MCF 10A (cell line): ENCODE measurements at regions not wholly inside any gene's neighbourhood (a gene's known extent, or its start where the extent isn't known, plus 50 kb on each side); places are given as distances from the start of the nearest gene placed in this dataset.

Experiments
- BruUV-seq: library from RNA; stranded (reverse); fragments of 400-500 nt; replicated peaks from 2 replicates; lab custom pipeline; 2021; lab: Mats Ljungman, UMichigan
- CTCF ChIA-PET: fragments of 300-600 bp; sonication (Branson Sonifier 250); formaldehyde crosslinking; extraction: SDS; loops from one replicate; lab custom pipeline; 2021; ENCODE audit warnings: antibody characterized with exemption, inconsistent platforms; lab: Yijun Ruan, JAX
- POLR2A ChIA-PET: fragments of 300-600, 350-650 bp; sonication (Branson Sonifier 250); formaldehyde crosslinking; extraction: SDS; loops from one replicate; lab custom pipeline; 2020; ENCODE audit warnings: antibody characterized with exemption, inconsistent platforms; lab: Yijun Ruan, JAX
- DNase-seq: peaks from one replicate; pipeline ENCODE4 v3.0.0-alpha.2; 2018; ENCODE audit not compliant: unreplicated experiment
- H3K27ac Mint-ChIP-seq: one replicate; pipeline ENCODE4 v1.8.0; 2022; ENCODE audit warnings: mild to moderate bottlenecking, low read depth, mixed read lengths; ENCODE audit not compliant: unreplicated experiment
- H3K27me3 Mint-ChIP-seq: one replicate; pipeline ENCODE4 v1.8.0; 2022; ENCODE audit warnings: mixed read lengths; ENCODE audit not compliant: insufficient read depth, unreplicated experiment
- H3K36me3 Mint-ChIP-seq: one replicate; pipeline ENCODE4 v1.8.0; 2022; ENCODE audit warnings: mild to moderate bottlenecking, moderate library complexity, mixed read lengths; ENCODE audit not compliant: insufficient read depth, unreplicated experiment
- H3K4me1 Mint-ChIP-seq: one replicate; pipeline ENCODE4 v1.8.0; 2022; ENCODE audit warnings: mixed read lengths; ENCODE audit not compliant: insufficient read depth, unreplicated experiment
- H3K4me3 Mint-ChIP-seq: one replicate; pipeline ENCODE4 v1.8.0; 2022; ENCODE audit warnings: mild to moderate bottlenecking, moderate library complexity, mixed read lengths; ENCODE audit not compliant: unreplicated experiment
- H3K9me3 Mint-ChIP-seq: one replicate; pipeline ENCODE4 v1.8.0; 2022; ENCODE audit warnings: mixed read lengths; ENCODE audit not compliant: unreplicated experiment
- intact Hi-C: fragments of 100-400 bp; cut with micrococcal nuclease; formaldehyde crosslinking; loops from 2 replicates; pipeline ENCODE4 v1.14.1; 2022
- TF ChIP-seq, protein P1 (sequence below): fragments of 200-600 bp; IDR thresholded peaks from one replicate; pipeline ENCODE4 v1.8.0; 2022; ENCODE audit warnings: antibody characterized with exemption, mild to moderate bottlenecking; ENCODE audit not compliant: unreplicated experiment

DNA sequence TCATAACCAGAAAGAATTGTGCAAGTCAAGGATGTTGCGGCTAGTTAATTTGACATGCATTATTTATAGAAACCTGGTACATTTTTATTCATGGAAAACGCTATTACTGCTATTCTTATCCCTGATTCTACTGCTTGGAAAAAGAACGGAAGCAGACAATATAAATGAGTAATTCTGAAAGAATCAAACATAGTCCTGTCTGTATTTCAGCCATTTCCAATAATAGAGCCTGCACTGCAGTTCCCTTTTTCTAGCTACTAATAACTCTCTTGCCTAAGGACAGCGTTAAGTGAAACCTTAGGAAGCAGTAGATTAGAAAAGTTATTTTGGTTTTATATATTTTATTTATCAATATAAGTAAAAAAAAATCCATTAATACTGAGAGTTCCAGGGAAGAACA lies 414.9 kb downstream of the CYLC2 start:
- CTCF ChIA-PET = interaction anchor here (0.7 kb wide), 1 partner anchor 470 kb away, joined by 3 read pairs; no protein-coding TSS in a partner anchor
- POLR2A ChIA-PET = interaction anchor here (0.6 kb wide), 1 partner anchor 10 kb away, joined by 4 read pairs; no protein-coding TSS in a partner anchor
- no peak overlapping the region for H3K4me3 Mint-ChIP-seq
- DNase-seq = no peak
- no peak overlapping the region for H3K27ac Mint-ChIP-seq
- H3K36me3 Mint-ChIP-seq = peaks cover 6% of the 10 kb centered on the region
- no TSS peak for BruUV-seq
- TF ChIP-seq, protein P1, sequence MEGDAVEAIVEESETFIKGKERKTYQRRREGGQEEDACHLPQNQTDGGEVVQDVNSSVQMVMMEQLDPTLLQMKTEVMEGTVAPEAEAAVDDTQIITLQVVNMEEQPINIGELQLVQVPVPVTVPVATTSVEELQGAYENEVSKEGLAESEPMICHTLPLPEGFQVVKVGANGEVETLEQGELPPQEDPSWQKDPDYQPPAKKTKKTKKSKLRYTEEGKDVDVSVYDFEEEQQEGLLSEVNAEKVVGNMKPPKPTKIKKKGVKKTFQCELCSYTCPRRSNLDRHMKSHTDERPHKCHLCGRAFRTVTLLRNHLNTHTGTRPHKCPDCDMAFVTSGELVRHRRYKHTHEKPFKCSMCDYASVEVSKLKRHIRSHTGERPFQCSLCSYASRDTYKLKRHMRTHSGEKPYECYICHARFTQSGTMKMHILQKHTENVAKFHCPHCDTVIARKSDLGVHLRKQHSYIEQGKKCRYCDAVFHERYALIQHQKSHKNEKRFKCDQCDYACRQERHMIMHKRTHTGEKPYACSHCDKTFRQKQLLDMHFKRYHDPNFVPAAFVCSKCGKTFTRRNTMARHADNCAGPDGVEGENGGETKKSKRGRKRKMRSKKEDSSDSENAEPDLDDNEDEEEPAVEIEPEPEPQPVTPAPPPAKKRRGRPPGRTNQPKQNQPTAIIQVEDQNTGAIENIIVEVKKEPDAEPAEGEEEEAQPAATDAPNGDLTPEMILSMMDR = no peak
- no peaks in the 10 kb centered on the region for H3K9me3 Mint-ChIP-seq
- no peaks in the 10 kb centered on the region for H3K27me3 Mint-ChIP-seq
- H3K4me1 Mint-ChIP-seq = no peaks in the 10 kb centered on the region
- intact Hi-C loops = no loop called here

DNA sequence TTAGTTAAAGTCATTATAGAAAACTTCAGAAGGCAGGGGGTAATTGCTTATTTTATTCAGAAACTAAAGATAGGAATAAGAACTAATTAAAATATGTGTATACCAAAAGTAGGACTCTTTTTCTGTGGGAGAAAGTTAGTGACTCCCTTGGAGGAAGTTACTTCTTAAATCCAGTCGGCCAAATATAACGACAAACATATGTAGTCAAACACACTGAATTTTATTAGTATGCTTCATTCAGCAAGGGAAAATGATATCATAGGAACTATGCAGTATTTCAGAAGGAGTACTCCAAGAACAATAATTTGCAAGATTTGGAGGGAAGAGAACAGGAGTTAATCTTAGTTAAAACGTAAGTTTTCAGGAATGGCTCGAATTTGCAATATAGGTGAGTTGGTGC lies 432.6 kb downstream of the CYLC2 start:
- no peak overlapping the region for H3K27ac Mint-ChIP-seq
- intact Hi-C loops = no loop called here
- POLR2A ChIA-PET = no interaction called here
- H3K4me3 Mint-ChIP-seq = no peak overlapping the region
- TF ChIP-seq, protein P1 = no peak
- H3K9me3 Mint-ChIP-seq = peaks cover 15% of the 10 kb centered on the region
- CTCF ChIA-PET = no interaction called here
- H3K4me1 Mint-ChIP-seq = no peaks in the 10 kb centered on the region
- H3K27me3 Mint-ChIP-seq = no peaks in the 10 kb centered on the region
- no TSS peak for BruUV-seq
- no peaks in the 10 kb centered on the region for H3K36me3 Mint-ChIP-seq
- no peak for DNase-seq

- intact Hi-C loops = no loop called here
- POLR2A ChIA-PET = no interaction called here
- H3K27ac Mint-ChIP-seq = no peak overlapping the region
- no peaks in the 10 kb centered on the region for H3K4me1 Mint-ChIP-seq
- H3K9me3 Mint-ChIP-seq = peaks cover 15% of the 10 kb centered on the region
- CTCF ChIA-PET = no interaction called here
- no TSS peak for BruUV-seq
- H3K36me3 Mint-ChIP-seq = no peaks in the 10 kb centered on the region
- TF ChIP-seq, protein P1 = no peak
- no peak for DNase-seq
- H3K4me3 Mint-ChIP-seq = no peak overlapping the region
- no peaks in the 10 kb centered on the region for H3K27me3 Mint-ChIP-seq
These were observed 435.3 kb downstream of the CYLC2 start for GRCh38 chr9:103430469-103430868.

DNA sequence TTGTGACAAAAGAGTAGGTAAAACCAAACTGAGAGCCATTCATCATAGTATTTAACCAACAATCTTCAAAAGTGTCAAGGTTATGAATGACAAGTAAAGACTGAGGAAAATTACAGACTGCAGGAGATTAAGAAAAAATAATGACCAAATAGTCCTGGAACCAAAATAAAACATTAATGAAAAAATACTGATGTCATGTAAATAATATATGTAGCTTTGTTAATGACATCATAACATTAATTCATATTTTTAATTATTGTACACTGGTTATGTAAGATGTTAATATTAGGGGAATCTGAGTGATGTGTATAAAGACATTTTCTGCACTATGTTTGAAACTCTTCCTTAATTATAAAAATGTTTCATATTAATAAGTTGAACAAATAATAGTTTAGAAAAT lies 436.7 kb downstream of the CYLC2 start:
- BruUV-seq = no TSS peak
- Mint-ChIP-seq H3K27ac (no peak overlapping the region), H3K4me1 (no peaks in the 10 kb centered on the region), H3K27me3 (no peaks in the 10 kb centered on the region), H3K9me3 (peaks cover 21% of the 10 kb centered on the region), H3K36me3 (no peaks in the 10 kb centered on the region), H3K4me3 (no peak overlapping the region)
- TF ChIP-seq, protein P1 = no peak
- ChIA-PET CTCF (no interaction called here), POLR2A (no interaction called here)
- no peak for DNase-seq
- intact Hi-C loops = no loop called here
